GM21529 (cell line): ENCODE measurements at regions not wholly inside any gene's neighbourhood (a gene's known extent, or its start where the extent isn't known, plus 50 kb on each side); places are given as distances from the start of the nearest gene placed in this dataset.

Source experiments
- ATAC-seq: cut with Tn5 transposase; IDR thresholded peaks from one replicate; pipeline ENCODE4 v1.9.1; 2021; ENCODE audit not compliant: unreplicated experiment

- ATAC-seq = no peak
These were observed 809.6 kb downstream of the CDH11 start for GRCh38 chr16:64312292-64312691.

DNA sequence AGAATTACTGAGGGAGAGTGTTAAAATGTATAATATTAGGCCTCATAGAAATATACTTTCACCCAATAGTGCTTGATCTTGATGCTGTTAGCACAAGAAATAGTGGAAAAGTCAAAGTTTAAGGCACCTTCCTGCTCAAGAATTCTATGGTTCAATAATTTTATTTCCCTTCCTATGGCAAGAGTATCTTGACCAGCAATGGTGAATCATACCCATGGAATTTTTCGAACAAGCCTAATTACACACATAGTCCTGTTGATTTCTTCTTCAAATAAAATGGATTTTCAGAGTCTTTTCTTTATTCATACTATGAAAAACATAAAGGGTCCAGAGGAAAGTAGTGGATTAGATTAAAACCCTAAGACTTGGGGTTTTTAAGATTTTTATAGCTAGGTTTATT is 810.6 kb downstream of the CDH11 start:
- no peak for ATAC-seq

DNA sequence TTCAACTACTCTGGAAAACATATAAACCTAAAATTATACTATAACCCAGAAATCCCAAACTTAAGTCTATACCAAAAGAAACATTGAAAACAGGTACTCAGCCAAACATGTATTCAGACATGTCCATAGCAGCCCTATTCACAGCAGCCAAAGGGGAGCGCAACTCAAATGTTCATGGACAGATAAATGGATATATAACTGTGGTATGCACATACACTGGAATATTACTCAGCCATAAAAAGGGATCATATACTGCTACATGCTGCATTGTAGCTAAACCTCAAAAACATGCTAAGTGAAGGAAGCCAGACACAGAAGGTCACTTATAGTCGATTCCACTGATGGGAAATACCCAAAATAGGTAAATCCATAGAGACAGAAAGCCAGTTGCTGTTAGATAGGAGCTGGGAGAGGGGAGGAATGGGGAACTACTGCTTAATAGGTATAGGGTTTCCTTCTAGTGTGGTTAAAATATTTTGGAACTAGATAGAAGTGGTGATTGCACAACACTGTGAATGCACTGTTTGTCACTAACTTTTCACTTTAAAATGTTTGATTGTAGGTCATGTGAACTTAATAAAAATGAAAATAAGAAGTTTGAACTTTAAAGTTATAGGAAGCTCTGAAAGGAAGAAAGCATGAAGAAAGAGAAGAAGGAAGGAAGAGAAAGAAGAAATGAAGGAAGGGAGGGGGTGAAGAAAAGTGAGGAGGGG is 812.3 kb downstream of the CDH11 start:
- no peak for ATAC-seq

DNA sequence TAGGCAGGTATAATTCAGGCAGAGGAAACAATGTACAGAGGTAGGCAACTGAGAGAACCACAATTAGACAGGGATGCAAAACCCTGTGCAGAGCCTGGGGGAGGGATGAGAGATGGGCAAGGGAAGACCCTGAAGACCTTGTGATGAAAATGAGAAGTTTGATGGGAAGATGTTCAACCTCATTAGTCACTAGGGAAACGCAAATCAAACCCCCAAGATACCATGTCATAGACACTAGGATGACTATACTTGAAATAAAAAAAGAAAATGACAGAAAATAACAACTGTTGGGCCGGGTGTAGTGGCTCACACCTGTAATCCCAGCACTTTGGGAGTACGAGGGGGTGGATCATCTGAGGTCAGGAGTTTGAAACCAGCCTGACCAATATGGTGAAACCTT is 813.1 kb downstream of the CDH11 start:
- ATAC-seq = no peak

- ATAC-seq = no peak
These were observed 814.4 kb downstream of the CDH11 start for GRCh38 chr16:64307431-64307830.

DNA sequence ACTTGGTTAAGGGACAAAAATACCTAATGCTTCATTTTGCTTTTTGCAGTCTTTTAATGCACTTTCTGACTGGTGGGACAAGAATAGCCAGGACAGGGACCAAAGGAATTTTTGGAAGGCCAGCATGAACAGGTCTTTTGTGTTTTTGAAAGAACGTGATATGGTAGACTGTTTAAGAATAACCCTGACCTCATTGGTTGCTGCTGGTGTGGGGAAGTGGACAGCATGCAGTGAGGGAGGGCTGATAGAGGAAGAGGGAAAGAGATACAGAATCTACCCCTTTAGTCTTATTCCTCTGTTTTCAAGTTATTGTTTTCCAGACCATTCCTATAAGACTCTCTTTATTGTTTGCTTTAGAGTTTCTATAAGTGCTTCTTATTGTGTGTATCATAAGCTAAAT is 816.2 kb downstream of the CDH11 start:
- no peak for ATAC-seq

- ATAC-seq = no peak
These were observed 816.9 kb downstream of the CDH11 start for GRCh38 chr16:64304951-64305350.

- ATAC-seq = no peak
These were observed 817.5 kb downstream of the CDH11 start for GRCh38 chr16:64304396-64304795.

- ATAC-seq = no peak
These were observed 823.8 kb downstream of the CDH11 start for GRCh38 chr16:64297863-64298600.

DNA sequence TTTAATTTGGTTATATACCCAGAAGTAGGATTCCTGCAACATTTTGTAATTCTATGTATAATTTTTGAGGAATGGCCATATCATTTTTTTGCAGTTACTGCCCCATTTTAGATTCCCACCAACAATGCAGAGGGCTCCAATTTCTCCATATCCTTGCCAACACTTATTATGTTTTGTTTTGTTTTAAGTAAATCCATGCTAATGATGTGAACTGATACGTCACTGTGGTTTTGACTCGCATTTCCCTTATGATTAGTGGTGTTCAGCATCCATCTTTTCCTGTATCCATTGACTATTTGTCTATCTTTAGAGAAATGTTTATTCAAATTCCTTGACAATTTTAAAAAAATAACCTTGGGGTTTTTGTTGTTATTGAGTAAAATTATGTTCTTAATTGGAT is 826.4 kb downstream of the CDH11 start:
- ATAC-seq = no peak

- ATAC-seq = no peak
These were observed 828.9 kb downstream of the CDH11 start for GRCh38 chr16:64292953-64293352.

DNA sequence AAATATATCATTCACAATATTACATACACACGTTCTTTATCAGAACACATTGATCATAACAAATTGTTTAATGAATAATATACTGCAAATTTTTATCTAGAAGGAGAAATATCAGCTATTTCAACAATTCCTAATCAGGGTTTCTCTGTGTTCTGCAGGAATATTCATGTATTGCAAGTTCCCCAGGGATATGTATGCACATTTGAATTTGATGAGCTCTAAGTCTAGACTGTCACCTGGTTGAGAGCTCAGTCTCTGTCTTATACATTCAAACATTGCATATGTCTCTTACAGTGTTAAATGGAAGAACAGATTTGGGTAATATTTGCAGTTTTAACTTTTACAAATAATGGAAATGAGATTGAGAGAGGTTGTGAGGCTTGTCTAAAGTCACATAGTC is 829.7 kb downstream of the CDH11 start:
- ATAC-seq = no peak

DNA sequence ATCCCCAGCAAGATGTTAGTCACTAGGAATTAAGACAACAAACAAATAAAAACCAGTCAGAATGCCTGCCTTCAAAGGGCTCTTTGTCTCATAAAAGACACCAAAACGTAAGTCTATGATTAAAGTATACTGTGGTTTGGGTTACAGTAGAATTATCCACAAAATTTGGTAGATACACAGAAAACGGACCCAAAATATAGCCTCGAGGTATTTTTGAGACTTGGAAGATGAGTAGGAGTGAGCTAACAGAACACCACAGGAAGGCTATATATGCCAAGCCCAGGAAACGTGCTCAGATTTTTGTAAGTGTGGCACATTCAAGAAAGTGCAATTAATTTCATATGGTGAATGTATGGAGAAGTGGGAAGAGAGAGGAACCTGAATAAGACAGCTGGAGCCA is 831.4 kb downstream of the CDH11 start:
- ATAC-seq = no peak

DNA sequence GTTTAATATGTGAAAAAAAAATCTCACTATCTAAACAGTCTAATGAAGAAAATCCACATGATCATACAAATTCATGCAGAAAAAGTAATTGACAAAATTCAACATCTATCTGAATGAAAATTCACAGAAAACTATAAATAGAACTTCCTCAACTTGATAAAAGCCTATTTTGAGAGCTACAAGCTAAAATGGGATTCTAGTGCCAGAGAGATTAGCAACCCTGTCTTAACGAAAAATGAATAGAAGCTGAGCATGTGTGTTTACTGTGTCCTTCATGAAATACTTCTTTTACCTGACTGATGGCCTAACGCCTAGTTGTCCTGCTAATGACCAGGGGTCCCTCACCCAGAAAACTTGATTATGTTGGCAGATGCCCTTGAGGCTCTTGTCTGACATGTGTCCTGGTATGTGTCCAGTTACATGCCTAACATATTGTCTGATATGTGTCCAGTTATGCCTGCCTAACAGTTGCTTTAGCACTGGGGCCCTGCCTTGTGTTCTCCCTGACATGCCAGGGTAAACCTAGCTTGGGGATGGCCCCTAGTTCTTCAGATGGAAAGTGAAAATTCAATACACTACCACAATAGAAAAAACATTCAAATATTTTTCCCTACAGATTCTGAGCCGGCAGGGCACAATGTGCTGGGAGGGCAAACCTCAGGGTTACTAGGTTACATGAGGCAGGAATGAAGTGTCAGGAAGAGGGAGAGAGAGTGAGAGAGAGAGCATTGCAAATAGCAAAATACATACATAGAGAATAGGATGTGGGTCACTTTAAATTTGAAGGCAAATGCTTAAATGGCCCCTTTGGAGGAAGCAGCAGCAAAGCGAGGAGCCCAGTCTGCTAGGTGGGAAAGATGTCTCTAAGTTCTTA is 834.0 kb downstream of the CDH11 start:
- ATAC-seq = no peak

DNA sequence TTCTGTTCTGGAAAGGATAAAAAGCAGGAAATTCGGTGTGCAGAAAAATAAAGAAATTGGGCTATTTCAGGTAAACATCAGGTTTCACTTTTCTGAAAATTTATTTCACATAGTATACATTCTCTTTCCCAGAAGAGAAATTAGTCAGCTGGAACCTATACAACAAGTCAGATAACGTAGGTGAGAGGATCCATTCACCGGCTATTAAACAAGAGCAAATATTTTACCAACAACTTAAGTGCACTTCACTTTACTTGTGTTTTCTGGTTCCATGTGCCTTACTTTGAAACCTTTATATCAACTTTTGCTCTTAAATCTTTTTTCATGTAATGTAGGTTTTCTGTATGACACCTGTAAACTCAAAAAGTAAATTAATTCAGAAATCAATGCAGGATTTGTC is 839.7 kb downstream of the CDH11 start:
- ATAC-seq = no peak

DNA sequence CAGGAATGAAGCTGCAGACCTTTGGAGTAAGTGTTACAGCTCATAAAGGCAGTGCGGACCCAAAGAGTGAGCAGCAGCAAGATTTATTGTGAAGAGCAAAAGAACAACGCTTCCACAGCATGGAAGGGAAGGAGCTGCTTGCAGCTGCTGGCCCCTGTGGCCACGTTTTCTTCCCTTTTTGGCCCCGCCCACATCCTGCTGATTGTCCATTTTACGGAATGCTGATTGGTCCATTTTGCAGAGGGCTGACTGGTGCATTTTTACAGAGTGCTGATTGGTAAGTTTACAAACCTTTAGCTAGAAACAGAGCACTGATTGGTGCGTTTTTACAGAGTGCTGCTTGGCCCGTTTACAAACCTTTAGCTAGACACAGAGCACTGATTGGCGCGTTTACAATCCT is 841.5 kb downstream of the CDH11 start:
- no peak for ATAC-seq

DNA sequence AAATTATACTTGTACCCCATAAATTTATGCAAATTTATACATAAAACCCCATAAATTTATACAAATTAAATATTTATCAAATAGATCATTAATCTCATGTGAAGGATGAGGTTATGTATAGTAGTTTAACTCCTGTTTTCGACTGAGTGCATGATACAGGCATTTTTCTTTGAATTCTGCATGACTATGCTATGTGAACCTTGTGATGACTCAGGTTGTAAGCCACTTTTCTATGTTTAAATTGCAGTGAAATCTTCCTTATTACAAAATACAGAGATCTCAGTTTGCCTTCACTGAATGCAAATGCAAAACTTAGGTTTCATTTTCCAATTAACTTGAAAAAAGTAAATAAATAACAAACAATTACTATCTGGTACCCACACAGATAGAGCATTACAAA is 843.7 kb downstream of the CDH11 start:
- ATAC-seq = no peak

DNA sequence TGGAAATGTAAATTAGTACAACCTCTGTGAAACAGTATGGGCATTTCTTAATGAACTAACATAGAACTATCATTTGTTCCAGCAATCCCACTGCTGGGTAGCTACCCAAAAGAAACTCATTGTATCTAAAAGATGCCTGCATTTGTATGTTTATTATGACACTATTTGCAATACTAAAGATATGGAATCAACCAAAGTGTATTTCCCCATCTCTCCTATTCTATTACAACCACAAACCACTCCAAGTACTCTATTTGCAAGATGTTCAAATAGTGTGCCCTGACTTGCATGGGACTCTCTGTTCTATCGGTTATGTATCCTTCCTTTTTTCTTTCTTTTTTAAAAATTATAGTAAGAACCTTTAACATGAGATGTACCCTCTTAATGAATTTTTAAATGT is 845.2 kb downstream of the CDH11 start:
- no peak for ATAC-seq

DNA sequence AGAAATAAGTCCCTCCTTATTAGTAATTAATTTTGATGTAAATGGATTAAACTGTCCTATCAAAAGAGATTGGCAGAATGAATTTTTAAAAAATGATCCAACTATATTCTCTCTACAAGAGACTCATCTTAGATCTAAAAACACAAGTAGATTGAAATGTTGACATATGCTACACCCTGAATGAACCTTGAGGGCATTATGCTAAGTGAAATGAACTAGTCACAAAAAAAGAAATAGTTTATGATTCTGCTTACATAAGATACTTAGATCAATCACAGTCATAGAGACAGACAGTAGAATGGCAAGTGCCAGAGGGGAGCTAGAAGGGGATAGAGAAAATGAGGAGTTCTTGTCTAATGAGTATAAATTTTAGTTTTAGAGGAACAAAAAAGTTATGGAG is 849.8 kb downstream of the CDH11 start:
- ATAC-seq = no peak

GRCh38 chr16:64269756-64270155 is 852.1 kb downstream of the CDH11 start:
- no peak for ATAC-seq

- ATAC-seq = no peak
These were observed 856.1 kb downstream of the CDH11 start for GRCh38 chr16:64265756-64266155.
